Skeletal muscle satellite cell (primary cell): ENCODE measurements at regions not wholly inside any gene's neighbourhood (a gene's known extent, or its start where the extent isn't known, plus 50 kb on each side); places are given as distances from the start of the nearest gene placed in this dataset.

Experiments
- H3K27me3 ChIP-seq: 2 replicates; pipeline ENCODE4 v1.7.0; 2013; ENCODE audit warnings: low read length; ENCODE audit not compliant: control insufficient read depth, insufficient read depth
- H3K36me3 ChIP-seq: 2 replicates; pipeline ENCODE4 v1.7.0; 2013; ENCODE audit warnings: mild to moderate bottlenecking, control low read depth, low read length; ENCODE audit not compliant: insufficient read depth
- H3K4me1 ChIP-seq: 2 replicates; pipeline ENCODE4 v1.7.0; 2013; ENCODE audit warnings: low read length; ENCODE audit not compliant: control insufficient read depth, insufficient read depth
- H3K4me2 ChIP-seq: 2 replicates; pipeline ENCODE4 v1.7.0; 2013; ENCODE audit warnings: mild to moderate bottlenecking, low read length
- H3K4me3 ChIP-seq: 2 replicates; pipeline ENCODE4 v1.7.0; 2013; ENCODE audit warnings: low read length
- H3K9ac ChIP-seq: 2 replicates; pipeline ENCODE4 v1.7.0; 2013; ENCODE audit warnings: mild to moderate bottlenecking, low read depth, low read length, moderate library complexity
- H3K9me3 ChIP-seq: replicated peaks from 2 replicates; pipeline ENCODE4 v1.7.0; 2013; ENCODE audit warnings: mild to moderate bottlenecking, control low read depth, low read length

- Histone ChIP-seq H3K27me3 (no peaks in the 10 kb centered on the region), H3K36me3 (no peaks in the 10 kb centered on the region), H3K4me1 (no peaks in the 10 kb centered on the region)
These were observed 102.9 kb upstream of the ARHGEF3 start for GRCh38 chr3:56904552-56905215.

DNA sequence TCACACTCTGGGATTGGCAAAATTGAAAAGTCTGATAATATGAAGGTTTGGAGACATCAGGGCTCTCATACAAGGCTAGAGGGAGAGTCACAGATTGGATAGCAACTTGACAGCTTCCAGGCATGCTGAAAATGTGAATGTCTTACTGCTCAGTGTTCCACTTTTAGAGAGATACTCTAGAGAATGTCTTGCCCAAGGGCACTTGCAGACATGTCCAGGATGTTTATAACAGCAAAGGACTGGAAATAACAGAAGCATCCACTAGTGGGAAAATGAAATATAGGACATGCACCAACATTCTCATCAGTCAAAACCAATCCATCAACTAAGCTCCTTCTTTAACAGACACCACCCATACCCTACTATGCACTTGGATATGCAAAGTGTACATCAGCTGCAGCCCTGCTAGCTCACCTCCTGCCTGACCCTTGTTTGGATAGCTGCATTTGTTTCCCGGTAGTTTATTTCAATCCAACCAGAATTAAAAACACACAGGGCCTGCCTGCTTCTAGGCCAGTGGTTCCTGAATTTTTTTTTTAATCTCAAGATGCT lies 101.6 kb upstream of the ARHGEF3 start:
- Histone ChIP-seq H3K27me3 (no peaks in the 10 kb centered on the region), H3K9me3 (no peaks in the 10 kb centered on the region), H3K4me2 (no peak overlapping the region), H3K36me3 (no peaks in the 10 kb centered on the region), H3K4me3 (no peak overlapping the region), H3K4me1 (no peaks in the 10 kb centered on the region), H3K9ac (no peak overlapping the region)

More at GRCh38 chr3:56904552-56905215, 102.9 kb upstream of the ARHGEF3 start:
- no peak overlapping the region for H3K4me2 ChIP-seq
- no peak overlapping the region for H3K4me3 ChIP-seq
- H3K9ac ChIP-seq, result no peak overlapping the region
- no peaks in the 10 kb centered on the region for H3K9me3 ChIP-seq

GRCh38 chr3:56902468-56903160 lies 100.9 kb upstream of the ARHGEF3 start:
- Histone ChIP-seq H3K4me3 (no peak overlapping the region), H3K27me3 (no peaks in the 10 kb centered on the region), H3K9me3 (no peaks in the 10 kb centered on the region), H3K4me2 (no peak overlapping the region), H3K9ac (no peak overlapping the region), H3K4me1 (no peaks in the 10 kb centered on the region), H3K36me3 (no peaks in the 10 kb centered on the region)

DNA sequence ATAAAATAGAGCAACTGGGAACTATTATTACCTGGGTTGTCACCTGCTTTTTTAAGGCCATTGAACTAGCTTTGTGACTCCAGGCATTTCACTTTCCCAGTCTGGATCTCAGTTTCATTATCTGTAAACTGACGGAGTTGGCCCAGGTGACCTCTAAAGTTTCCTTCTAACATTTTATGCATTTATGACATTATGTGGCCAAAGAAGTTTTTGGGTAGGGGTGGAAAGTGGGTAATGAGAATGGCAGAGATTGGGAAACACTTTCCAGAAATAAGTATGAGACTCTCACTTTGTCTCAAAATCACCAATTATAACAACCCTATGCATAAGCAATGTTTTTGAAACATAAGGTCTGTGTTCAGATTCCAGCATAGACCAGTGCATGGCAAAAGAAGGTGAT lies 99.1 kb upstream of the ARHGEF3 start:
- no peaks in the 10 kb centered on the region for H3K9me3 ChIP-seq
- no peak overlapping the region for H3K9ac ChIP-seq
- H3K36me3 ChIP-seq, result no peaks in the 10 kb centered on the region
- no peak overlapping the region for H3K4me3 ChIP-seq
- no peaks in the 10 kb centered on the region for H3K4me1 ChIP-seq
- no peak overlapping the region for H3K4me2 ChIP-seq
- H3K27me3 ChIP-seq, result no peaks in the 10 kb centered on the region

GRCh38 chr3:56899851-56900250 lies 98.1 kb upstream of the ARHGEF3 start:
- Histone ChIP-seq H3K27me3 (no peaks in the 10 kb centered on the region), H3K4me3 (no peak overlapping the region), H3K9ac (no peak overlapping the region), H3K4me1 (peaks cover 6% of the 10 kb centered on the region), H3K9me3 (no peaks in the 10 kb centered on the region), H3K4me2 (no peak overlapping the region), H3K36me3 (no peaks in the 10 kb centered on the region)

DNA sequence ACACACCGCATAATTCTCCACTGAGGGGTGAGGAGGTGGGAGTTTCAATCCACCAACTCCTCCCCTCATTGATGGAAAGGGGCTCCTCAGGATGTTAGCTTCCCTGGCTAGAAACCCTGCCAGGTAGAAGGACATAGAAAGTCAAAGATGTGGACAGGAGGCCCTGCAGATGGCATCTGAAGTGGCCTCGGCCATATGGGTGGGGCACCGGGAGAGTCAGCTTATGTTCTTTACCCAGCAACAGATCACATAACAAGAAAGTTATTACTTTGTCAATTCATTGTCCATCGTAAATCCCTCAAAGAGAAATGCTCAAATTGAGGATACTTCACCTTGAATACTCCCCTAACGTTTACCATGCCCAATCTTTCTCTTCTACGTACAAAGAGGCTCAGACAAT lies 97.3 kb upstream of the ARHGEF3 start:
- Histone ChIP-seq H3K4me3 (no peak overlapping the region), H3K4me2 (no peak overlapping the region), H3K27me3 (no peaks in the 10 kb centered on the region), H3K9me3 (no peaks in the 10 kb centered on the region), H3K4me1 (peaks cover 8% of the 10 kb centered on the region), H3K36me3 (no peaks in the 10 kb centered on the region), H3K9ac (no peak overlapping the region)

GRCh38 chr3:56896357-56896756 lies 94.6 kb upstream of the ARHGEF3 start:
- Histone ChIP-seq H3K4me1 (peaks cover 8% of the 10 kb centered on the region), H3K9me3 (no peaks in the 10 kb centered on the region), H3K9ac (no peak overlapping the region), H3K36me3 (no peaks in the 10 kb centered on the region), H3K4me2 (no peak overlapping the region), H3K27me3 (peaks cover 5% of the 10 kb centered on the region), H3K4me3 (no peak overlapping the region)

- Histone ChIP-seq H3K27me3 (peaks cover 10% of the 10 kb centered on the region), H3K9me3 (no peaks in the 10 kb centered on the region), H3K4me3 (no peak overlapping the region), H3K36me3 (no peaks in the 10 kb centered on the region), H3K9ac (no peak overlapping the region), H3K4me2 (peak overlapping the region; percentile 59), H3K4me1 (peaks cover 8% of the 10 kb centered on the region)
These were observed 93.2 kb upstream of the ARHGEF3 start for GRCh38 chr3:56894881-56895431.

GRCh38 chr3:56890448-56891091 lies 88.8 kb upstream of the ARHGEF3 start:
- peaks cover 29% of the 10 kb centered on the region for H3K27me3 ChIP-seq
- H3K4me1 ChIP-seq, result peaks cover 8% of the 10 kb centered on the region
- no peak overlapping the region for H3K4me3 ChIP-seq
- no peaks in the 10 kb centered on the region for H3K36me3 ChIP-seq
- no peak overlapping the region for H3K9ac ChIP-seq
- H3K9me3 ChIP-seq, result no peaks in the 10 kb centered on the region
- no peak overlapping the region for H3K4me2 ChIP-seq

DNA sequence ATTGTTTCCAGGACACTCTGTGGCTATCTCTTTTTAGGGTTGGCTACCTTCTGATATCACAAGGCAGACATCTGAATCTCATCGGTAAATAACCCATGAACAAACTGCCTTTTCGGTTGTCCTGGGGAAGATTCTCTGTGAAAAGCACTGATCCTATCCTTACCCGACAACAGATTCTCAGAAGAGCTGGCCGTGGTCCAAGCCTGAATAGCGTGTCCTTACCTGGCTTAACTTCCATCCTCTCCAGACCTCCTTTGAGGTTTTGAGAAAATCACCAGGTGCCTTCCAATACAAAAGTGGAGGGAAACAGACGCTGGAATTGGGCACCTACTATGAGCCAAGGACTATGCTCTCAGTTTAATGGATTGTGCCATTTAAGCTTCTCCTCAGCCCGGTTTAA lies 87.4 kb upstream of the ARHGEF3 start:
- Histone ChIP-seq H3K9ac (no peak overlapping the region), H3K4me1 (no peaks in the 10 kb centered on the region), H3K36me3 (no peaks in the 10 kb centered on the region), H3K27me3 (peaks cover 29% of the 10 kb centered on the region), H3K9me3 (no peaks in the 10 kb centered on the region), H3K4me2 (no peak overlapping the region), H3K4me3 (no peak overlapping the region)

- Histone ChIP-seq H3K9me3 (no peaks in the 10 kb centered on the region), H3K4me1 (no peaks in the 10 kb centered on the region), H3K4me2 (no peak overlapping the region), H3K36me3 (no peaks in the 10 kb centered on the region), H3K9ac (no peak overlapping the region), H3K27me3 (peaks cover 29% of the 10 kb centered on the region), H3K4me3 (no peak overlapping the region)
These were observed 85.8 kb upstream of the ARHGEF3 start for GRCh38 chr3:56887402-56888025.
